ENCODE measurements at regions not wholly inside any gene's neighbourhood (a gene's known extent, or its start where the extent isn't known, plus 50 kb on each side); places are given as distances from the start of the nearest gene placed in this dataset.

- no peak for DNase-seq (ENCODE audit: low spot score)
Measured at GRCh38 chr11:64501500-64502427, 54.0 kb upstream of the SLC22A11 start.

- no peak for DNase-seq (ENCODE audit: low spot score)
Measured at GRCh38 chr11:64502634-64503033, 53.1 kb upstream of the SLC22A11 start.

GRCh38 chr11:64503186-64503753 lies 52.5 kb upstream of the SLC22A11 start:
- no peak for DNase-seq (ENCODE audit: low spot score)

- DNase-seq (ENCODE audit: low spot score), result no peak
Measured at GRCh38 chr11:64504999-64505398, 50.7 kb upstream of the SLC22A11 start.
